HG02678 (cell line): ENCODE measurements at regions not wholly inside any gene's neighbourhood (a gene's known extent, or its start where the extent isn't known, plus 50 kb on each side); places are given as distances from the start of the nearest gene placed in this dataset.

ENCODE experiments used
- ATAC-seq: cut with Tn5 transposase; IDR thresholded peaks from one replicate; pipeline ENCODE4 v1.9.1; 2021; ENCODE audit warnings: mild to moderate bottlenecking, moderate library complexity; ENCODE audit not compliant: unreplicated experiment

DNA sequence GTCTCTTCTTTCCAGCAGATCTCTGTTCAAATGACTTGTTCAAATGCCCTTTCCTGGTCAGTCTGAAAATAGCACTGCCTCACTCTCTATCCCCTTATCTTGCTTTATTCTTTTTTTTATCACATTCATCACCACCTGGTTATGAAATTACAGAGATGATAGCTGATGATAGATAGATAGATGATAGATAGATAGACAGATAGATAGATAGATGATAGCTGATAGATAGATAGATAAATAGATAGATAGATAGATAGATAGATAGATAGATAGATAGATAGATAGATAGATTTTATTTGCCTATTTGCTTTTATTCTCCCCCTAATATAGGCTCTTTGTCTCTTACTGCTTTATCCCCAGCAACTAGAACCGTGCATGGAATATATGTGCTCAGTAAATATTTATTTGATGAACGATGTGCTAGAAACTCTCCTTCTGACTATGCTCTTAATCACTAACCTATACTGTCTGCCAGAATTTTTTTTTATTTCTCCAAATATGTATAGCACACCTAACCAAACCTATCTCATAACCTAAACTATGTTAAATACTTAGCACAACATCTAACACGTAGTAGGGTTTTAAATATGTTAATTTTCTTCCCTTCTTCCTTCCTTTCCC, 372.8 kb upstream of the DUSP10 start:
- no peak for ATAC-seq

DNA sequence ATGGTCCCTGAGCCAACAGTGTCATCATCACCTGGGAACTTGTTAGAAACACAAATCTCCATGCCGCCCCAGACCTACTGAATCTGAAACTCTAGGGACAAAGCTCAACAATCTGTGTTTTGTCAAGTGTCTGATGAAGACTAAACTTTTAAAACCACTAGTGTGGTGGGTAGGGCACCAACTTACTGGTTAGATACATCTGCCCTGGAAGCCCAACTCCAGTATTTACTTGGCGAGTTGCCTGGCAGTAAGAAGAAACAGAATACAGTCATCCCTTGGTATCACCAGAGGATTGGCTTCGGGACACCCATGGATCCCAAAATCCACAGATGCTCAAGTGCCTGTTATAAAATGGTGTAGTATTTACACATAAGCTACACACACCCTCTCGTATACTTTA, 367.9 kb upstream of the DUSP10 start:
- no peak for ATAC-seq

DNA sequence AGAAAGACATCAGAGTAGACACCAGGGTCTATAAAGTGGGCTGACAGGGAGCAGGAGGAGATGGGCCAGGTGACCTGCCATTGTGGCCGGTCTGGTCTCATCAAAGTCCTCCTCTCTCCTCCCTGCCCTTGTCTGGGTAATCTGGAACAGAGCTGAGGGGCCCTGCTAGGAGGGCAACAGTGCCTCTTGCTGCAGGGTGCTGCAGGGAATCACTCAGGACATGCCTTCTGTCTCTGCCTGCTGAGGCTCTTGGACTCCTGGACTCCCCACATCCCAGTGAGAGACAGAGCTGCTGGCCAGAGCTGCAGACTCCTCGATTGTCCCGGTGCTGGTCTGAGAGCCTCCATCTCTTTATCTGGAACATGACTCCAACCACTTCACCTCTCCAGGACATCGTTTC, 366.1 kb upstream of the DUSP10 start:
- no peak for ATAC-seq

DNA sequence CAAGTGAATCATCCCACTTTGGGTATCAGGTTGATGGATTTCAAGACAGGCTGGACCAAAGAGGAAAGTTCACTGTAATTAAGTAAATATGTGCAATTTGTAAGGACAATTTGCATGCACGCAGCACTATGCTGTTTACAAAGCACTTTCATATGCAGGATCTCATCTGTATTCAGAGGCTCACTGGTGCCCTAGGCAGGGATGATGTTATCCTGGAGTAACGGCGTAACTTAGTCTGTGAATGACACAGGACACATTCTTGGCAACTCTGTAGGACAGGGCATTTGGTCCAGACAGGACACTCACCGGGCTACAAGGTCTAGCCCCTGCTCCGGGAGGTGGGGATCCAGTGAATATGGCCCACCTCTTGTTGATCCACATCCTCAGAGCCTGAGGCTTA, 365.4 kb upstream of the DUSP10 start:
- ATAC-seq = no peak

DNA sequence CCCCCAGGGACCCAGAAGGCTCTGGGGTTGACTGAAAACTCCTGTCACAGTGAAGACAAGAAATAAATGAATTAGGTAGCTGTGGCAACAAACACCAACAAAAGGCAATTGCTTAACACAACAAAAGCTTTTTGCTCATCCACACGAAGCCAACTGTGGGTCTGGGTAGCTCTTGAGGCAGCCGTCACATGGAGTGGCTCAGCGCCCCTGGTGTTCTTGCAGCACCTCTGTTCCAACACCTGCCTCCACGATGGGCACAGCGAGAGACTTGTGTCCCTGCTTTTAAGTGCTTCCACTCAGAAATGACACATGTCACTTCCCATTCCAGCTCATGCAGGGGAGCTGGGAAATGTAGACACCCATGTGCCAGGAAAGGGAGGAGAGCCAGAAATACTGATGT, 364.5 kb upstream of the DUSP10 start:
- no peak for ATAC-seq

DNA sequence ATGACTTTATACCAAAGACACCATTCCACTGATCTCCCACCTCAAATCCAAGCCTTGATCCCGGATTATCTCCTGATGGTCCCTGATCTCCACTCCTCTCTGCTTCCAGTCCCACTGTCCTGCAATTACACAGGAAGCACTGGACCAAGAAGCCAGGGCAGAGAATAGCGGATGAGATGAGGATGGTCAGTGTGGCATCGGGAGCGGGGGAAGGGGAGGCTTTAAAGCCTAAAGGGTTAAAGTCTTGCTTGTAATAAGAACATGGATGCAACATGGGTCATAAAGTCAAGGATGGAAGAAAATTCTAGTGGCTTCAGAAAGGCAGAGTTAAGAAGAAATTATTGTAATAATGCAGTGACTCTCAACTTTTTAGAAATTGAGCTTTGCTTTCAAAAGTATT, 364.0 kb upstream of the DUSP10 start:
- ATAC-seq = no peak

DNA sequence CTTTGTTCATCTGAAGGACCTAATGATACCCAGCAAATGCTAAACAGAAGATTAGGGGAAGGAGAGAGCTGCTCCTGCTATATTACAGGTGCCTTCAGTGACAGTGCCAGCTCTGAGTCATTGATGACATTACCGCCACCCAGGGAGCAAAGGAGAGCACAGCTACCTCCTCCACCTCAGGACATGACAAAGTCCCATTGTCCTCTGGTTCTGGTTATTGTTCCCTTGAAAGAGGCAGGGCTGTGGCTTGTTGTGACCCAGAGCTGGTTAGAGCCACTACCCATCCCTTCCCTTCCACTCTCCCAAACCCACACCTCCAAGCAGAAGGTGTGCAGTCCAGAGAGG, 363.5 kb upstream of the DUSP10 start:
- ATAC-seq = no peak

DNA sequence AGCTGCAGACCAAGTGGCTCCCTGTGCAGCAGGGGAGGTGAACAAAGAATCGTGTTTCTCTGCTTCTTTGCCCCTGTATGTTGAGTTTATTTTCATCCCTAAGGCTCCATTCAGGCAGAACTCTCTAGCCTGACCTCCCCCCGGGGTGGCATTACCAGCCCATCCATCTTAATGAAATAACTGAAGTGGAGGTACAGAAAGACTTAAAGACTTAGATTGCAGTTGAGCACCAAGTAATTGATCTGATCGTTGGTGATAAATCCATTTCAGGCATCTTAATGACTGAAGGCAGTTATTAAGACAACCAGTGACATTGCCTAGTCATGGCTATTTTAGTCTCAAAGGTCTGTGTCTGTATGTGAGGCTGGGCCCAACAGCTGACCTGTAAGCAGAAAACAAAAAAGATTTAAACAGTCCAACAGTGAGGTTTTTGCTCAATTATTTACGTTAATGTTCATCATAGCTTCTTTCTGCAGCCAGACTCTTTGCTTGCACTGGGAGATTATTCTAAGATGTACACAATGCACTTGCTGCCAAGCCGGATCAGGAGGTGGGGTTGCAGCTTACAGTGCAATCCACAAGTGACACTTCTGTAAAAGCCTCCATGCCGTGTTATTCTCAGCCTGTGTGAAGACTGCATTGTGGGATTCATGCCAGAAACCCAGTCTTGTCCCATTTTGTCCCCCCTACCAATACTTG, 363.0 kb upstream of the DUSP10 start:
- no peak for ATAC-seq

DNA sequence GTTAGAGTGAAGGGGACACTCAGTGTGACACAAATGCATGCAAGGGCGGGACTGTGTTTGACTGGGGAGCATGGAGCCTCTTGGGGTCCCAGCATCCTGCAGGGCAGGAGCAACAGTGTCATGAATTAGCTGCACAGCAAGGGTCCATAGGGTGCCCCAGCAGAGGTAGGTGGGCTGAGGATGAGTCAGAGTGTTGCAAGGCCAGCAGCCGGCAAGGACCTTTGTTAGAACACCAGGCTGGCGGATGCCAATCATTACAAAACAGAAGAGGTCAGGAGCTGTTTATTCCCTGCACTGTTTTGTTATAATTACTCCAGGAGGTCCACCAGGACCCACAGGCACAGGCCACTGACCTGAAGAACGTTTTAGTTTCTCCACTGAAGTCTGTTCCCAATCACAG, 362.2 kb upstream of the DUSP10 start:
- no peak for ATAC-seq

DNA sequence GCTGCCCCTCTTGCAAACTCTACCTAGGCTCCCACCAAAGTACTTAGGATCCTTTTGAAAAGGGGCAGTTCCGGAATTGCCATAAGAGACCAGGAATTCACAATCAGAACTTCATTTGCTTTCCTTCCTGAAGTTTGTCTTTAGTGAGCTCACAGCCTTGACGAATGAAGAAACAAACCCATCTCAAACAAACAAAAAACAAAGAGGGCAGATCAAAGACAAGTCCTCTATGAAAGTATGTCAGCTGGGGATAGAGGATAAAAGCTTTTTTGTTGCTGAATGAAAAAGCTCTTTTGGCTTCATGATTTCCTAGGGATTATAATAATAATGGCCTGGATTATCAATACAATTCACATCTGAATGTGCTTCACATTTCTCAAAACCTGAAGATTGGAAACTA, 357.9 kb upstream of the DUSP10 start:
- no peak for ATAC-seq

DNA sequence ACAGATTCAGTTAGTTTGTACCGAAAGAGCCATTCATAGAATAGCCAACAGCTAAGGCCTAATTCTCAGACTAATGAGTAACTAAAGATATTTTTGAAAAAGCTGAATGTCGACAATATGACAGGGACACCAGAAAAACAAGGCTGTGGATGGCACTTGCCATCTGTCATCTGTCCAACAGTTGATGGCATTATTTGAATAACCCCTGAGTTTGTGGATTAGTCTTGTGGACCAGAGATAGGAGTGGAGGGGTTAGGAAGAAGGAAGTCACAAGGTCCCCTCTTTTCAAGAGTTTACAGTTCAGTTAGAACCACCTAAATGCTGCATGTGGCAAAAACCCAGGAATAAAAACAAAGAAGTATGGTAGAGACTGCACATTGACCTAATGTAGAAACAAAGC, 356.5 kb upstream of the DUSP10 start:
- ATAC-seq = no peak

DNA sequence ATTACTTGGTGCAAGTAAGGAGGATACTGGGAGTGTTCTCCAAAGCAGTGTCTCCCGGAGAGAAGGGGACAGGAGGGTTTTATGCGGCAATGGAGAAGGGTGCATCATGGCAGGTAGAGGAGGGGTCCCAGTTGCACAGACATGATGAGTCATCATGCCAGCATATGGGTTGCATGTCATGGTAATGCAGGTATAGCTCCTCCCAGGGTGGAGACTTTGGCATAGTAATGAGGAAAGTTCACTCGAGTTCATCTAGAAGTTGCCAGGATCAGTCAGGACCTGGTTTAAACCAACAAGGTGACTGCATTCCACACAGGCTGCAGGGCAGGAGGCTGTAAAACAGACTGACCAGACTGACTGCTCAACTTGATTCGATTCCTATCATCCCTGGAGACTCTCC, 355.7 kb upstream of the DUSP10 start:
- ATAC-seq = no peak

DNA sequence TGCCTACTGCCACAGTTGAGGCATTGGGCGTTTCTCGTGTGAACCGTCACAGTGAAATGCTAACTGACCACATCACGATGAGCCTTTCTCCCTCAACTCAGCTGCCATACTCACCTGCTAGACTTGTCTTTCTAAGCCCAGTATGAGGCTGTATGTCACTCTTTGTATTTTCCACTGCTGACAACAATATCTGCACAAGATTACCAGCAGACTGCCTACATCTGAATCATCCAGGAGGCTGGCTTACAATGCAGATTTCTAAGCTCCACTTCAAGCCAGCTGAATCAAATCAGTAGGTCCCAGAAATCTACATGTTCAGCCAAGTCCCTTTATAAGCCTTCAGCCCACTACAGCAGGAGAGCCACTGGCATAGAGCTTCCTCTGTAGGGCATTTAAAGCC, 355.0 kb upstream of the DUSP10 start:
- ATAC-seq = no peak

DNA sequence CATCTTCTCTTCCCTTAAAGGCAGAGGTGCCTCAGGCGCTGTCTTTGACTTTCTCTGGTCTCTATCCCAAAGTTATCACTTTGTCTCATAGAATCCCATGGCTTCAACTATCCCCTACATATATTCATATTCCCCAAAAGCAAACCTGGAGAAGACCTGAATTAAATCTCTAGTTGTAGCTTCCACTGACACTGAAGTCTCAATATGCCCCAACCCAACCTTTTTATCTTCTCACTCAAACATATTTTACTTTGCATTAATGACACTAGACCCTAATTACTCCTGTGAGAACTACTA, 354.5 kb upstream of the DUSP10 start:
- ATAC-seq = no peak

DNA sequence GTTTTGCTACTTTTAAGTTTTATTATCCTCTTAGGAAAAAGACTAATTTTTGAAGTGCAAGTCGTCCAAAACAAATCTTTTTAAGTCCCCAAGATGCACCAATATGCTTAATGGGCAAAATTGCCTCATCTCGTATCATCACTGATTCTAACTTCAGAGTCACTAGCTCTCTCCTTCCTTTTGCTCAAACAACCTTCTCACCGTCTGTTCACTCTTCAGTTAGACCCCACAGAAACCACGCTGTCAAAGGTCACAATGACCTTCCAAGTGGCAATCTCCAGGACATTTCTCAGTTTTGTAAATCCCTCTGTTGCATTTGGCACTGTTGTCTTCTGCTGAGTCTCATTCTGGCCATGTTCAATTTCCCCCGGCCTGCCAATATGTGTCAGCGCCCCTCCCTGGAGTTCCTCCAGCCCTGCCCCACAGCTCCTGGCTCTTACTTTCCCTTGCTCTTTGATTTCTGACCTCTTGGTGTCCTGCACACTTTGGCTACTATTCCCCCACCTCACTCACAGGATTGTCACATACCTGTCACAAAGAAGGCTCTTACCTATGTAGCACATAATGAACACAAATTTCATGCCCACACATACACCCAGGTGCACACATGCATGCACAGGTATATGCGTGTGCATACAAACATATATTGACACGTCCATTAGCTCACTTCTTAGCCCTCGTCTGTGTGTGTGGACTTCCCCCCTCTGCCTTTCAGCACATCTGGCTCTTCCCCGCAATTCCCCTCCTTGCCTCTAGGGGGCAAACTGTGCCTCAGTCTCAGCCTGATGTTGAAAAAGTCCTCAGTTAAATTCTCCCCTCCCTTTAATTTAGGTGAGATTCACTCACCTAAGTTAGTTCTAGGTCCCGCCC, 354.0 kb upstream of the DUSP10 start:
- peak; percentile 82 for ATAC-seq

DNA sequence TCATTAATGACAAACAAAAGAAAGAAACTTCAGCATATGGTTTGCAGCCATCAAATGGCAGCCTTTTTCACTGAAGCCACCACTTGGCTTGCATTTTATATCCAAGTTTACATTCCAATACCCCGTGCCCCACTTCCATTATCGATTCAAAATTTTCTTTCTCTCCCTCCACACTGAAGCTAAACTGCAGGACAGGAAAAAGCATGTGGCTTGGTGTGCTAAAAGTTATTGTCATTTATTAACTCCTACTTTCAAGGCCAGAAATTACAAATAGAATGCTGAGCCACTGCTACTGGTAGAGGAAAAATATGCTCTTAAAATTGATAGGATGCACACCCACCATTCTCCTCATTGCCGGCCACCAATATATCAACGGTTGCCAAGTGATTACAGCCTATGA, 351.6 kb upstream of the DUSP10 start:
- ATAC-seq = no peak

DNA sequence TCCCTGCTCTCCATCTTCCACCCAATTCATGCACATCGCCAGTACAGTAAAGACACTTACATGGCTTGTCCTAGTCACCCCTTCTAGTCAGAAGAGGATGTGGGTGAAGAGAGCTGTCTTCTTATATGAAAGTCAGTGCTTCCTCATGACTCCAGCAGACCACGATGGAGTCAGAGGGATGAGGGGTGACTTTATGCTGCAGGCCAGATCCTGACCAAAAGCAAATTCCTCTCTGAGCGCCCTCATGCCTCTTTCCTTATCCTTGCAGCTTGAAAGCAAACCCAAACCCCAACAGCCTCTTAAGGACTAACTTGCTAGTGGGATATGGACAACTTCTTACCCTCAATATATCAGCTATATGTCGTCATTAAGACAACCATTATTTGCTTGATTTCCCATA, 348.2 kb upstream of the DUSP10 start:
- ATAC-seq = no peak

DNA sequence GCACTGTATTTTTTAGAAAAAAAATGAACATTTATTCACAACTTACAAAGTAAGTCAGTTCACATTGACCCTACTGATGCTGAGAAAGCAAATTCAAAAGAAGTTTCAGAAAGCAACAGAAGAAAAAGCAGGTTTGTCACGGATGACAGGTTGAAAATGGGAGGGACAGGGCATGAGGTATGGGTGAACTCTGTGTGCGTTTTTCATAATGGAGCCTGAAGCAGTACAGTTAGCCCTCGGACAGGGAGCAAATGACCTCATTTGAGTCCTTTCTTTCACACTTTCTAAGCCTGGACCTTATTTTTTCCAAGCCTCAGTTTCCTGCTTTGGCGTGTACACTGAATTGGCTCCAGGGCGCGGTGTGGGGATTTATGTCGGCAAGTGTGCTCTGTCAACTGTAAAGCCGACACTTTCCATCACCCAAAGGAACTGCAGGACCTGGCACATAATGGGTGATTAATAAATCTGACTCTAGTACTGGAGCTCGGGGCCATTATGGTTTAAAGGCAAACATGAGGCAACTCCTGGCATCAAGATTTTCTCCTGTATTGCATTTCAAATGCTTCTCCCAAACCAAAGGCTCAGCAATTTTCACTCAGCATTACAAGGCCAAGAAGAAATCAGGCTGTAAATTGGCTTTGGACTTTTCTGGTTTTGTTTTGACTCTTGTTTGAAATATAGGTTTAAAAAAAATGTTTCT, 345.5 kb upstream of the DUSP10 start:
- ATAC-seq = no peak

DNA sequence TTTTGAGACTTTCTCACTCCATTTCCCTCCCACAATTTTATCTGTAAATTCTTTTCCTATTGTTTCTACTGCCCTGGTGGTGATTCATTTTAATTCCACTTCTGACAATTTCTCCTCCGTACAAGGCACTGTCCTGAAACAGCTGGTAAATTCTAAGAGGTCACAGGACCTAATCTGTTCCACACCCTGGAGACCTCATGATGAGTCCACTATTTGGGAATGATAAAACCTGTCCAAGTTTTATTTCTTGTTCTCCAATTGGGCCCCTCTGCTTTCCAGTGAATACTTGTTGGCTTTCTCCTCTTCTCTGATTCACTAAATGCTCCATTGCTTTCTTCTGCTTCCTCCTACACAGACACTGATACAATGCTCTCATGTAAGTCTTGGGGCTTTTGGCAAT, 343.1 kb upstream of the DUSP10 start:
- no peak for ATAC-seq

DNA sequence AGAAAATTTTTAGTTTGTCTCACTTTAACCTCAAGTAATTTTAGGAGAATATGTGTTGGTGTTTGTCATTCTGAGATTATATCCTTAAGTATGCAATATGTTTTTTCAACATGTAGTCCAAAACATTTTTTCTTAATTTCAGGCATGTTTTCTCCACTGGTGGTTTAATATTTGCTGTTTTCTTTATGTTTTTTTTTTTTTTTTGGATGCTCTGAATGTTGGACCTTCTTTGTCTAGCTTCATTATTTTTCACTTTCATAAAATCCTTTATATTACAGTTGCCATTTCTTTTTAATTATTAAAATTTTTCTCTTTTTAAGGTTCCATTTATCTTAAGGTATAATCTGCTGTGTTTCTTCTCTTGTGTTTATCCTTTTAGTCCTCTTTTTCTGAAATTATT, 342.2 kb upstream of the DUSP10 start:
- ATAC-seq = no peak

DNA sequence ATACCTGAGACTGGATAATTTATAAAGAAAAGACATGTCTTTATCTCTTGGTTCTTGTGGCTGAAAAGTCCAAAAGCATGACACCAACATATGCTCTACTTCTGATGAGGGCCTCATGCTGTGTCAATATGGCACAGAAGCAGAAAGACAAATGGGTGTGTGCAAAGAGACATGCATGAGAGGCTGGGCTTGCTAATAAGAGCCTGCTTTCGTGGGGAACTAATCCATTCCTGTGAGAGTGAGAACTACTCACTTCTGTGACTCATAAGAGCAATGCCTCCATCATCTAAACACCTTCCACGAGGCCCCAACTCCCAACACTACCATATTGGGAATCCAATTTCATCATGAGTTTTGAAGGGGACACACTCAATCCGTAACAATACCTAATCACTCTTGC, 340.0 kb upstream of the DUSP10 start:
- ATAC-seq = no peak

DNA sequence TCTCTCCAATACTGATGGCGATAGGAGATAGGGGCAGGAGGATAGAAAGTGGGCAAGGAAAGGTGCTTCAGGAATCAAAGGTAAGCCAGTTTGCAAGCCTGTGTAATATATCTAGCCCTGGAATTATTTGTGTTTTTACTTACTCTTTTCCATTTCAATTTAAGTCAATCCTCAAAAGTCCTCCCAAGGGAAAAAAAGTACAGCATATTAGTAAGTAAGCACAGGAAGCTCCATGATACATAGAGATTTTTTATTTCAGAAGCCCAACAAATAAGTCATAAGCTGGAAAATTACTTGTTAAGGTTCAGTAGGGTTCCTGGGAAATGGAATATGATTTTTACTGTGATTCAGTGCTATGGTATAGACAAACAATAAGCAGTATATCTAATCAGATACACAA, 337.7 kb upstream of the DUSP10 start:
- ATAC-seq = no peak
